ENCODE measurements at regions not wholly inside any gene's neighbourhood (a gene's known extent, or its start where the extent isn't known, plus 50 kb on each side); places are given as distances from the start of the nearest gene placed in this dataset.

GRCh38 chr3:177478170-177478867 lies 281.0 kb upstream of the TBL1XR1 start:
- H3K4me3 Mint-ChIP-seq, result no peak overlapping the region
- H3K9me3 Mint-ChIP-seq, result no peaks in the 10 kb centered on the region
- H3K36me3 Mint-ChIP-seq, result no peaks in the 10 kb centered on the region
- H3K27me3 Mint-ChIP-seq, result no peaks in the 10 kb centered on the region
- H3K27ac Mint-ChIP-seq, result no peak overlapping the region
- no peaks in the 10 kb centered on the region for H3K4me1 Mint-ChIP-seq
- DNase-seq, result no peak

GRCh38 chr3:177479630-177480029 lies 282.3 kb upstream of the TBL1XR1 start:
- Mint-ChIP-seq H3K9me3 (no peaks in the 10 kb centered on the region), H3K36me3 (no peaks in the 10 kb centered on the region), H3K27me3 (no peaks in the 10 kb centered on the region), H3K27ac (no peak overlapping the region), H3K4me3 (no peak overlapping the region), H3K4me1 (no peaks in the 10 kb centered on the region)
- DNase-seq, result no peak

- H3K36me3 Mint-ChIP-seq, result no peaks in the 10 kb centered on the region
- H3K4me1 Mint-ChIP-seq, result no peaks in the 10 kb centered on the region
- no peaks in the 10 kb centered on the region for H3K27me3 Mint-ChIP-seq
- H3K4me3 Mint-ChIP-seq, result no peak overlapping the region
- no peak for DNase-seq
- peaks cover 3% of the 10 kb centered on the region for H3K9me3 Mint-ChIP-seq
- H3K27ac Mint-ChIP-seq, result no peak overlapping the region
These were observed 284.0 kb upstream of the TBL1XR1 start for GRCh38 chr3:177481329-177481728.

- Mint-ChIP-seq H3K27ac (no peak overlapping the region), H3K4me3 (no peak overlapping the region), H3K36me3 (no peaks in the 10 kb centered on the region), H3K9me3 (peaks cover 3% of the 10 kb centered on the region), H3K27me3 (no peaks in the 10 kb centered on the region), H3K4me1 (no peaks in the 10 kb centered on the region)
- no peak for DNase-seq
These were observed 284.9 kb upstream of the TBL1XR1 start for GRCh38 chr3:177482048-177482691.

- Mint-ChIP-seq H3K36me3 (no peaks in the 10 kb centered on the region), H3K27me3 (no peaks in the 10 kb centered on the region), H3K4me3 (no peak overlapping the region), H3K27ac (no peak overlapping the region), H3K9me3 (peaks cover 3% of the 10 kb centered on the region), H3K4me1 (peaks cover 6% of the 10 kb centered on the region)
- no peak for DNase-seq
These were observed 286.1 kb upstream of the TBL1XR1 start for GRCh38 chr3:177483182-177483967.

- peaks cover 9% of the 10 kb centered on the region for H3K4me1 Mint-ChIP-seq
- no peak for DNase-seq
- no peak overlapping the region for H3K27ac Mint-ChIP-seq
- H3K9me3 Mint-ChIP-seq, result peaks cover 3% of the 10 kb centered on the region
- H3K27me3 Mint-ChIP-seq, result no peaks in the 10 kb centered on the region
- H3K36me3 Mint-ChIP-seq, result no peaks in the 10 kb centered on the region
- H3K4me3 Mint-ChIP-seq, result no peak overlapping the region
These were observed 286.9 kb upstream of the TBL1XR1 start for GRCh38 chr3:177484206-177484605.

GRCh38 chr3:177484926-177485325 lies 287.6 kb upstream of the TBL1XR1 start:
- no peak overlapping the region for H3K4me3 Mint-ChIP-seq
- DNase-seq, result no peak
- no peaks in the 10 kb centered on the region for H3K27me3 Mint-ChIP-seq
- H3K9me3 Mint-ChIP-seq, result peaks cover 3% of the 10 kb centered on the region
- H3K27ac Mint-ChIP-seq, result no peak overlapping the region
- peaks cover 9% of the 10 kb centered on the region for H3K4me1 Mint-ChIP-seq
- no peaks in the 10 kb centered on the region for H3K36me3 Mint-ChIP-seq

GRCh38 chr3:177487635-177488186 lies 290.4 kb upstream of the TBL1XR1 start:
- H3K27ac Mint-ChIP-seq, result no peak overlapping the region

GRCh38 chr3:177488740-177489139 lies 291.5 kb upstream of the TBL1XR1 start:
- no peak for DNase-seq
- Mint-ChIP-seq H3K27ac (no peak overlapping the region), H3K9me3 (peaks cover 3% of the 10 kb centered on the region), H3K27me3 (no peaks in the 10 kb centered on the region), H3K4me1 (peaks cover 11% of the 10 kb centered on the region), H3K4me3 (no peak overlapping the region), H3K36me3 (peaks cover 2% of the 10 kb centered on the region)

More at GRCh38 chr3:177487635-177488186, 290.4 kb upstream of the TBL1XR1 start:
- no peak for DNase-seq
- Mint-ChIP-seq H3K4me3 (no peak overlapping the region), H3K4me1 (peaks cover 11% of the 10 kb centered on the region), H3K36me3 (peaks cover 2% of the 10 kb centered on the region), H3K27me3 (no peaks in the 10 kb centered on the region), H3K9me3 (peaks cover 3% of the 10 kb centered on the region)

- H3K27ac Mint-ChIP-seq, result no peak overlapping the region
- H3K4me3 Mint-ChIP-seq, result no peak overlapping the region
- peaks cover 11% of the 10 kb centered on the region for H3K4me1 Mint-ChIP-seq
- no peak for DNase-seq
- no peaks in the 10 kb centered on the region for H3K9me3 Mint-ChIP-seq
- no peaks in the 10 kb centered on the region for H3K27me3 Mint-ChIP-seq
- H3K36me3 Mint-ChIP-seq, result peaks cover 2% of the 10 kb centered on the region
These were observed 293.3 kb upstream of the TBL1XR1 start for GRCh38 chr3:177490626-177491025.

- no peak for DNase-seq
- H3K4me3 Mint-ChIP-seq, result no peak overlapping the region
- no peaks in the 10 kb centered on the region for H3K9me3 Mint-ChIP-seq
- peaks cover 11% of the 10 kb centered on the region for H3K4me1 Mint-ChIP-seq
- H3K36me3 Mint-ChIP-seq, result peaks cover 2% of the 10 kb centered on the region
- no peak overlapping the region for H3K27ac Mint-ChIP-seq
- H3K27me3 Mint-ChIP-seq, result no peaks in the 10 kb centered on the region
These were observed 294.2 kb upstream of the TBL1XR1 start for GRCh38 chr3:177491296-177492032.

GRCh38 chr3:177493091-177493490 lies 295.8 kb upstream of the TBL1XR1 start:
- no peaks in the 10 kb centered on the region for H3K27me3 Mint-ChIP-seq
- H3K4me1 Mint-ChIP-seq, result peaks cover 10% of the 10 kb centered on the region
- no peak for DNase-seq
- H3K9me3 Mint-ChIP-seq, result no peaks in the 10 kb centered on the region
- peaks cover 2% of the 10 kb centered on the region for H3K36me3 Mint-ChIP-seq
- H3K4me3 Mint-ChIP-seq, result no peak overlapping the region
- no peak overlapping the region for H3K27ac Mint-ChIP-seq

GRCh38 chr3:177494216-177494615 lies 296.9 kb upstream of the TBL1XR1 start:
- no peak for DNase-seq
- Mint-ChIP-seq H3K27me3 (no peaks in the 10 kb centered on the region), H3K4me3 (no peak overlapping the region), H3K4me1 (peaks cover 5% of the 10 kb centered on the region), H3K36me3 (peaks cover 2% of the 10 kb centered on the region), H3K9me3 (no peaks in the 10 kb centered on the region), H3K27ac (no peak overlapping the region)

GRCh38 chr3:177495566-177495965 lies 298.3 kb upstream of the TBL1XR1 start:
- no peaks in the 10 kb centered on the region for H3K27me3 Mint-ChIP-seq
- H3K4me1 Mint-ChIP-seq, result peaks cover 5% of the 10 kb centered on the region
- H3K36me3 Mint-ChIP-seq, result no peaks in the 10 kb centered on the region
- no peak overlapping the region for H3K27ac Mint-ChIP-seq
- no peak for DNase-seq
- no peak overlapping the region for H3K4me3 Mint-ChIP-seq
- no peaks in the 10 kb centered on the region for H3K9me3 Mint-ChIP-seq
